GM12872 (cell line): ENCODE measurements at regions not wholly inside any gene's neighbourhood (a gene's known extent, or its start where the extent isn't known, plus 50 kb on each side); places are given as distances from the start of the nearest gene placed in this dataset.

Experiments
- TF ChIP-seq, protein P1 (sequence below): IDR thresholded peaks from 3 replicates; pipeline ENCODE4 v1.5.1; 2011; ENCODE audit warnings: low read depth, mild to moderate bottlenecking, low read length, moderate library complexity; ENCODE audit not compliant: insufficient read depth

DNA sequence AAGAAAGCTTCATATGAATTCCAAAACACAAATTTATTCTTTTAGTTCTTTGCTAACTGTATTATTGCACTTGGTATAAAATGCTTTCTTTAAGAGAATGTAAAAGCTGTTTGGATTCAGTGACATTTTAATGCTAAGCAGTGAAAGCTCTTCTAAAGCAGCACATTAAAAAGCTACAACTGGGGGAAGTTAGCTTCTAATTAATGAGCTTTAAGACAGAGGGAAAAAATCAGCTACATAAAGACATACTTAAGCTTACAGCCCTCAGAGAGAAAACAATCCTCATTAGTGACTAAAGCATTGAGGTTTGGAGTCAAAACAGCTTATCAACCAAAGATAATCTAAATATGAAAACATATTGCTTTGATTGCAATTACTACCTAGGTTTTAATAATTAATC lies 1222.2 kb upstream of the SPRY2 start:
- TF ChIP-seq, protein P1, sequence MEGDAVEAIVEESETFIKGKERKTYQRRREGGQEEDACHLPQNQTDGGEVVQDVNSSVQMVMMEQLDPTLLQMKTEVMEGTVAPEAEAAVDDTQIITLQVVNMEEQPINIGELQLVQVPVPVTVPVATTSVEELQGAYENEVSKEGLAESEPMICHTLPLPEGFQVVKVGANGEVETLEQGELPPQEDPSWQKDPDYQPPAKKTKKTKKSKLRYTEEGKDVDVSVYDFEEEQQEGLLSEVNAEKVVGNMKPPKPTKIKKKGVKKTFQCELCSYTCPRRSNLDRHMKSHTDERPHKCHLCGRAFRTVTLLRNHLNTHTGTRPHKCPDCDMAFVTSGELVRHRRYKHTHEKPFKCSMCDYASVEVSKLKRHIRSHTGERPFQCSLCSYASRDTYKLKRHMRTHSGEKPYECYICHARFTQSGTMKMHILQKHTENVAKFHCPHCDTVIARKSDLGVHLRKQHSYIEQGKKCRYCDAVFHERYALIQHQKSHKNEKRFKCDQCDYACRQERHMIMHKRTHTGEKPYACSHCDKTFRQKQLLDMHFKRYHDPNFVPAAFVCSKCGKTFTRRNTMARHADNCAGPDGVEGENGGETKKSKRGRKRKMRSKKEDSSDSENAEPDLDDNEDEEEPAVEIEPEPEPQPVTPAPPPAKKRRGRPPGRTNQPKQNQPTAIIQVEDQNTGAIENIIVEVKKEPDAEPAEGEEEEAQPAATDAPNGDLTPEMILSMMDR = no peak

DNA sequence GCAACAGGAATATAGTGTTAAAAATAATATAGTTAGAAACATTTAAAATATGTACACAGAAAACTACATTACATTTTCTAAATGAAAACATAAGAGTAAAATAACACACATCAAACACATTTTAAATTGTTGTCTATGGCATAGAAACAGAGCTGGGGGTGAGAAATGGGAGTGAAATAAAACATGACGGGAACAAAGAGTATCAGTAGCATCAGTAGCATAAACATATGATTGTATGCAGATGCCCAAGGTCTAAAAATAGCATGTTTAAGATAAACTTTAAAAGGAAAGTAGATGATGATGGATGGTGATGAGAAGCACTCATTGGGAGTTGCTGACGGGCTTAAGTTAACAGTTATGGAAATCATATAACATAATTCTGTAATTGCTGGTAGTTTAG lies 1221.7 kb upstream of the SPRY2 start:
- TF ChIP-seq, protein P1 = no peak

DNA sequence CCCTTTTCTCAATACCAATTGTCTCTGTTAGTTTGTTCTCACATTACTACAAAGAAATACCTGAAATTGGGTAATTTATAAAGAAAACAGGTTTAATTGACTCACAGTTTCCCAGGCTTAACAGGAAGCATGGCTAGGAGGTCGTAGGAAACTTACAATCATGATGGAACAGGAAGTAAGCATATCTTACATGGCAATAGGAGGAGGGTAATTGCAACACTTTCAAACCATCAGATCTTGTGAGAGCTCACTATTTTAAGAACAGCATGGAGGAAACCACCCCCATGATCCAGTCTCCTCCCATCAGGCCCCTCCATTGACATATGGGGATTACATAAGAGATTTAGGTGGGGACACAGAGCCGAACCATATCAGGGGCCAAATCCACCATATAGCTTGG lies 1210.1 kb upstream of the SPRY2 start:
- TF ChIP-seq, protein P1 = no peak

DNA sequence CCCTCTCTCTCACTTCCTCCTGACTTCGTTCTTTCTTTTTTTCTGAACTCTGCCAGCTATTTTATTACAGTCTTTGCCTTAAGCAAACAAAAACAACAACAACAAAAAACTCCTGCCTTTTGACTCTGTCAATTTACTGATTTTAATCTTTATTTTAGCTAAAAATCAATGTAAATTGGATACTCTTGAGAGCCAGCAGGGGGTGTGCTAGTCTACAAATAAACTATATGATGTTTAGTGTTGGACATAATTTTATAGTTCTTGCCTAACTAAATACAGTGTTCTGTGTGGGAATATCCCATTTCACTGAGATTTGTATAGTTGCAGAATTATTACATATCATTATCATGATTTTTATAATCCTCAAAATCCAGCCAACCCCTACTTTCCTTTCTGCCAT lies 1199.9 kb upstream of the SPRY2 start:
- TF ChIP-seq, protein P1 = peak; percentile 21; the same call in 1 of the 3 replicates

DNA sequence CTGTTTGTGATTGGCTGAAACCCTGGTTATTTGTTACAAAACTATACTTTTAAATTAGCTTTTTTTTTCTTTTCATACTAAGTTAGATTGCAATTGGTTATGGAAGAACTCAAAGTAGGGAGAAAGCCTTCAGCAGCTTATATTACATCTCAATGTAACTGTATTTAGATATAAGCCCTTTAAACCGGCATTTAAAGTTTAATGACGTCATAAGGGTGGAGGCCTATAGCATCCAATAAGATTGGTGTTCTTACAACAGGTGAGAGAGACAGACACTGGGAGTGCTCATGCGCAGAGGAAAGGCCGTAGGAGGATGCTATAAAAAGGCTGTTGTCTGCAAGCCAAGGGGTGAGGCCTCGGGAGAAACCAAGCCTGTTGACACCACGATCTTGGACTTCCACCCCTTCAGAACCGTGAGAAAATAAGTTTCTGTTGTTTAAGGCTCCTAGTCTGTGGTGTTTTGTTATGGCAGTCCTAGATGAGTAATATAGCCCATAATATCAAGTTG lies 1198.8 kb upstream of the SPRY2 start:
- TF ChIP-seq, protein P1 = no peak

DNA sequence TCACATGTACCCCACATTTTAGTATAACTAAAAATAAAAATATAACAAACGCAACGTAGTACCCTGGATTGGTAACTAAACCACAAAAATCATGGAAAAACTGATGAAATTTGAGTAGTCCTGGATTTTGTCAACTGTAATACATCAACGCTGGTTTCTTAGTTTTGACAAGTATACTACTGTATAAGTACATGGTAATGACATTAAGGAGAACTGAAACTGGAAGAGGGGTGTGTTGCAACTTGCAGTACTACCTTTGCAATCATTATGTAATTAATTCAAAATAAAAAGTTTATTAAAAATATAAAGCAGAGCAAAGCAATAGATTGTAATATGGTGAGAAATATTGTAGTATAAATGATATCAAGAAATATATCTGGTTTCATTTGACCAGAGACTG lies 1158.0 kb upstream of the SPRY2 start:
- TF ChIP-seq, protein P1 = no peak

DNA sequence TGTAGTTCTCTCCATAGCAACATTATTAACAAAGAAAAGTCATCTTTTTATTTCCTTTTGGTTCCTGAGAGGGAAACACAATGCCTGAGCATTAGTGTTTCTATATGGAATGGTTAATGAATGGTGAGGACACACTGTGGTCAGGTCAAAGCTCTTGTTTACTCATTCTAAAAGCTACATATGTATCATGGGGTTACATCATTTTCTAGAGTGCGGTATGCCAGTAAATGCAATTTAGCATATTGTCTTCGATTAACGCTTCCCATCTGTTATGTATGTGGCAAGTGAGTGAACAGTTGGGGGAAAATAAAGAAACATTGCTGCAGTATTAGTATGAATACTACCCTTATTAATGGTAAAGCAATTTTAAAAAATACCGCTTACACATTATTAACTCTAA lies 1152.2 kb upstream of the SPRY2 start:
- TF ChIP-seq, protein P1 = no peak
